ENCODE measurements at regions not wholly inside any gene's neighbourhood (a gene's known extent, or its start where the extent isn't known, plus 50 kb on each side); places are given as distances from the start of the nearest gene placed in this dataset.
"Not testable (repeated sequence)": the region's sequence is repeated elsewhere in the genome, so short reads cannot be mapped to it uniquely, and the experiment has no call there.

- not testable (repeated sequence) for DNase-seq
Observed at GRCh38 chr14:105991677-105992076, 465.3 kb downstream of the TMEM121 start.

GRCh38 chr14:105993814-105994213 lies 467.4 kb downstream of the TMEM121 start:
- DNase-seq = no peak

GRCh38 chr14:105995011-105995710 lies 468.8 kb downstream of the TMEM121 start:
- not testable (repeated sequence) for DNase-seq

GRCh38 chr14:105998597-105998996 lies 472.2 kb downstream of the TMEM121 start:
- DNase-seq = not testable (repeated sequence)

- peak in 20 of 56 donors; percentile 3 to 64 (median 14) for DNase-seq
Observed at GRCh38 chr14:105999361-106000028, 473.1 kb downstream of the TMEM121 start.

GRCh38 chr14:106000029-106000511 lies 473.7 kb downstream of the TMEM121 start:
- not testable (repeated sequence) for DNase-seq

- not testable (repeated sequence) for DNase-seq
Observed at GRCh38 chr14:106001277-106001676, 474.9 kb downstream of the TMEM121 start.

- no peak for DNase-seq
Observed at GRCh38 chr14:106003351-106003750, 477.0 kb downstream of the TMEM121 start.

- DNase-seq = not testable (repeated sequence)
Observed at GRCh38 chr14:106004937-106005795, 478.8 kb downstream of the TMEM121 start.

- not testable (repeated sequence) for DNase-seq
Observed at GRCh38 chr14:106006043-106006442, 479.7 kb downstream of the TMEM121 start.

- not testable (repeated sequence) for DNase-seq
Observed at GRCh38 chr14:106006716-106007115, 480.3 kb downstream of the TMEM121 start.

GRCh38 chr14:106010783-106011182 lies 484.4 kb downstream of the TMEM121 start:
- no peak for DNase-seq

GRCh38 chr14:106011631-106012360 lies 485.4 kb downstream of the TMEM121 start:
- peak in 3 of 56 donors; percentile 2 to 25 (median 11) for DNase-seq

- DNase-seq = not testable (repeated sequence)
Observed at GRCh38 chr14:106012361-106012725, 486.0 kb downstream of the TMEM121 start.

GRCh38 chr14:106013879-106014376 lies 487.5 kb downstream of the TMEM121 start:
- DNase-seq = no peak

GRCh38 chr14:106017952-106018351 lies 491.6 kb downstream of the TMEM121 start:
- not testable (repeated sequence) for DNase-seq

- no peak for DNase-seq
Observed at GRCh38 chr14:106021832-106022231, 495.4 kb downstream of the TMEM121 start.

GRCh38 chr14:106022648-106023047 lies 496.3 kb downstream of the TMEM121 start:
- DNase-seq = not testable (repeated sequence)

GRCh38 chr14:106023411-106023810 lies 497.0 kb downstream of the TMEM121 start:
- no peak for DNase-seq

GRCh38 chr14:106024983-106025604 lies 498.7 kb downstream of the TMEM121 start:
- DNase-seq = no peak
